NCI-H2171 (cell line): ENCODE measurements at regions not wholly inside any gene's neighbourhood (a gene's known extent, or its start where the extent isn't known, plus 50 kb on each side); places are given as distances from the start of the nearest gene placed in this dataset.
"Not testable (repeated sequence)": the region's sequence is repeated elsewhere in the genome, so short reads cannot be mapped to it uniquely, and the experiment has no call there.

Source experiments
- DNase-seq: peaks from one replicate; lab custom pipeline; 2025; lab: John Stamatoyannopoulos, UW

DNA sequence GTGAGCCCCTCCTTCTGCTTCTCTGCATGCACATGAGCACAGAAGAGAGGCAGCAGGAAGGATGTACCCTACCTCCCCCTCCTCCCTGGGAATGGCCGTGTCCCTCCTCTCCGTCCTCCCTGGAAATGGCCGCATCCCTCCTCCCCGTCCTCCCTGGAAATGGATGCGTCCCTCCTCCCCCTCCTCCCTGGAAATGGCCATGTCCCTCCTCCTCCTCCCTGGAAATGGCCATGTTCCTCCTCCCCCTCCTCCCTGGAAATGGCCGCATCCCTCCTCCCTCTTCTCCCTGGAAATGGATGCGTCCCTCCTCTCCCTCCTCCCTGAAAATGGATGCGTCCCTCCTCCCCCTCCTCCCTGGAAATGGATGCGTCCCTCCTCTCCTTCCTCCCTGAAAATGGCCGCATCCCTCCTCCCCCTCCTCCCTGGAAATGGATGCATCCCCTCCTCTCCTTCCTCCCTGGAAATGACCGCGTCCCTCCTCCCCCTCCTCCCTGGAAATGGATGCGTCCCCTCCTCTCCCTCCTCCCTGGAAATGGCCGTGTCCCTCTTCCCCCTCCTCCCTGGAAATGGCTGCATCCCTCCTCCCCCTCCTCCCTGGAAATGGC, 428.6 kb downstream of the AACS start:
- no peak for DNase-seq

DNA sequence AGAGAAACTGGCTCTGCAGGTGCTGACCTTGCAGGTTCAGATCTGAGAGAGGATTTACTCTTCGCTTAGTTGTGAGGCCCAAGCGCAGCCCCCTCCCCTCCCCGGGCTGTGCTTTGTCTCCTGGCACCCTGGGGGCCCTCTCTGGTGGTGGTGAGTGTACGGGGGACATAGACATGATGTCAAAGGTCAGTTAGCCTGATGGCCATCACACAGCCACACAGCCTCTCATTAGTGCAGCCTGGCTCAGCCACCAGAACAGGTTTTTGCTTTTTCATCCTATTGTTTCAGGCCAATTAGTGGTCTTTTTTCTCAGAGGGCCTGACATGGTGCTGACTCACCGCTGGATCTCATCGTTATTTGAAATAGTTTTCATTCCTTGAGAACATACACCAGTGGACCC, 437.9 kb downstream of the AACS start:
- DNase-seq: no peak

- no peak for DNase-seq
Measured at GRCh38 chr12:125509195-125509594, 444.0 kb downstream of the AACS start.

GRCh38 chr12:125512541-125513298, 447.5 kb downstream of the AACS start:
- no peak for DNase-seq

- no peak for DNase-seq
Measured at GRCh38 chr12:125515887-125516286, 450.7 kb downstream of the AACS start.

- DNase-seq: no peak
Measured at GRCh38 chr12:125518074-125518473, 452.8 kb downstream of the AACS start.

DNA sequence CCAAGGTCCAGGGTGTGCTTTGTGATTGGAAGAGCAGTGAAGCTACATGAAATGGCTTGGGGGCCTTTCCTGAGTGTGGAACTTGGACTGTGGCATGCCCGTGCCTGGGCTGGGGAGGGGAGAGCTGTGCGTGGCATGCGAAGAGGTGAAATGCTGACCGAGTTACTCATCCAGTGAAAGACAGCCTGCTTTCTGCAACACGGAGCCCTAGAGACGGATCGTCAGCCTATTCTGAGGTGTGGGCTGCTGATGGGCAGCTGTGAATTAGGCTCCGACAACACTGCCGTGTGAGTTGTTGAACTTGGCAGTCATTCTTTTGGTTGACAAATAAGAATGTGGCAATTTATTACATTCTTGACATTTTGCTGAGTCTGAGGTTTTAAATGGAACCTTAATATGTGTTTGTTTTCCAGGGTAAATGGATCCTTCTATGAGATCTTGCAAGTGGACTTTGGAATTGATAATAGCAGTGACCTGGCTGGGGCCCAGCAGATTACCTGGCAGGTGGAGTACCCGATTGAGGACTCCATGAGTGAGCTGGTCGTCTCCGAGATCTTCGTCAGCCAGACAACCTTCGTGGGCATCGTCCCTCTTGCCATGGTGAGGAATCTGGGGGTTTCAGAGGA, 453.9 kb downstream of the AACS start:
- DNase-seq: no peak

DNA sequence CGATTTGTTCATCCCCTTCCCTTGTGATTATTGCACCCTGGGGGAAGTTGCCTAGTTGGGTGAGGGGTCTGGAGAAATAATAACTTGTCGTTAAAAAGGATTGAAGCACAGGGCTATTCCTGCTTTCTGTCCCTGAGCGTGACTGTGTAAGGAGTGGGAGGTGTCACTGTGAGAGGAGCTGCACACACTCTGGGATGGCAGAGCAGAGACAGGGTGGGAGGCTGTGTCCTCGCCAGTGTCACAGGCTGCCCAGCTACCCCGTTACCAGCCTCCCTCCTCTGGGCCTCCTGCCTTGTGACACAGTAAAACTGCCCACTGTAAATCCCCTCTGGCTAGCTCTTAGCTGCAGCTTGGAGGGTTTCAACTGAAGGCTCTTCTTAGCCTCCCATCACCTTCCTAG, 460.6 kb downstream of the AACS start:
- DNase-seq: no peak

GRCh38 chr12:125528281-125528680, 463.0 kb downstream of the AACS start:
- no peak for DNase-seq

DNA sequence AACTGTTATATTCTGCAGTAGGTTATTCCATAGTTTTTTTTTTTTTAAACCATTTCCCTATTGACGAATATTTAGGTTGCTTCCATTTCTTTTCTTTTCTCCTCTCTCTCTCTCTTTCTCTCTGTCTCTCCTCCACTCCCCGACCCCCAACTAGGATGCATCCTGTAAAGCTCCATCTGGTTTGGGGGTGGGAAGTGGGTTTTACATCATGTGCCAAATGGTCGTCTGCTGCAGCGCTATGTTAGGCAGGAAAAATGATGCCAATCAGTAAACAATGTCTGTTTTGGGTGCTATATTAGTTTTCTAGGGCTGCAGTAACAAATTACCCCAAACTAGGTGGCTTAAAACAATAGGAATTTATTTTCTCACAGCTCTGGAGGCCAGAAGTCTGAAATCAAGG, 465.0 kb downstream of the AACS start:
- no peak for DNase-seq

GRCh38 chr12:125530876-125531275, 465.6 kb downstream of the AACS start:
- DNase-seq: no peak

- no peak for DNase-seq
Measured at GRCh38 chr12:125531574-125531973, 466.3 kb downstream of the AACS start.

GRCh38 chr12:125533434-125534029, 468.3 kb downstream of the AACS start:
- peak; percentile 10 for DNase-seq

DNA sequence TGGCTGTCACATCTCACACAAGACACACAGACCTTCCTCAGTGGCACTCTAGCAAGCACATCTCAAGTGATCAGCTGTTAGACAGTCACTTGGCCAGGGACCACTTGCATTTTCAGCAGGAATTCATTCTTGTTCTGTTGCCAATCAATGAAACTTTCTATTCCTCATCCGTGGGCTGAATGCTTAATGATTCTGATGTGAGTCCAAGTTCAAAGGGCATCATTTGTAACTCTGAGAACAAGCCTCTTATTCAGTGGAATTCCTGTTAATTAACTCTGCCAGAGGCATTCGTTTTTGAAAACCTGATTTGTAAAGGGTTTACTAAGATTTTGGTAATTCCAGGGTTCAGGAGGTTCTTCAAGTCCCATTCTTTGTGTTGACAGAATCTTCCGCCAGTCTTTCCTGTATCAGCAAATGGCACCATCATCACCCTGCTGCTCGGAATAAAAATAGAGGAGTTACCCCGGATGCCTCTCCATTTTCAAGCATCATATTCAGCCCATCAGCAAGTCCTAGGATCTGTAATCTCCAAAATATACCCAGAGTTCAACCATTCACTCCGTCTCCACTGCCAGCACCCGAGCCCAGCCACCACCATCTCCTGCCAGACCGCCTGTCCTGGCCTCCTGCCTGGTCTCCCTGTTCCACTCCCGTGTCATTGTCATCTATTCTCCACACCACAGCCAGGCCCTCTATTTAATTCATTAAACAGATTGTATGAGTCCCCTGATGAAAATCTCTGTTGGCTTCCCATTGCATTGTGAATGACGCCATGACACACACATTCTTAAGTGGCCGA, 473.4 kb downstream of the AACS start:
- no peak for DNase-seq

- DNase-seq: no peak
Measured at GRCh38 chr12:125540580-125541204, 475.5 kb downstream of the AACS start.

- no peak for DNase-seq
Measured at GRCh38 chr12:125544960-125545359, 479.7 kb downstream of the AACS start.

DNA sequence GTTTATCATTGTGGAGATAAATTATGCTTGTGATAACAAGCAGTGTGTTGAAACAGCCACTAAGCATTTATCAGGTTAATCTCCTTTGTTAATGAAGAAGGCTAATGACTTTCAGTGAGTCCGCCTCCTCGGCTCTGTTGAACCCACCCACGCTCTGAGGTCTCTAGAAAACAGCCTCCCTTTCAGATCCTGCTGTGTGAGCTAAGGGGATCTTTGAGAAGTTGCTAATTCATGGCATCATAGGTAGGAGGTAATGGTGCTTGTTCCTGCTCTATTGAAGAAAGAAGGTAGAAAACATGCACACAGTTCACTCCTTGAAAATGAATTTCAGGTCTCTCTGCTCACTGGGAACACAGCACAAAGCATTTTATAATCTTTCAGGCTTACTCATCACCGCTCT, 483.9 kb downstream of the AACS start:
- no peak for DNase-seq

DNA sequence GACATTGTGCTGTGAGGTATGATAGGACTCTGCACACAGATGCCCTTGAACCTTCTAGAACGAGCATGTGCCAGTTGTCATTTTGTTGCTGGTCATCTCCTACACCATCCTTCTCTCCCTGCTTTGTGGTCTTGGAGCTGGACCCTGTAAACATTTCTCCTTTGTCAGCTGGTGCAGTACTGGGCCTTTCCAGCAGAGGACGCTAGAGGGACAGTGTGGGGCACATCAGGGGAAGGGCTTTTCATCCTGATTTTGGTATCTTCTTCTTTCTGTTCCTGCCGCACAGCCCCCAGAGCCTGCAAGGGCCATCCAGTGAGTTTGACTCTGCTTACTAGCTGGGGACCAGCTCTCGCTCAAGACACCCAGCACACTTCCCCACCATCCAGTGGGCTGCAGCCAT, 484.6 kb downstream of the AACS start:
- DNase-seq: no peak

- DNase-seq: no peak
Measured at GRCh38 chr12:125552295-125552694, 487.1 kb downstream of the AACS start.

DNA sequence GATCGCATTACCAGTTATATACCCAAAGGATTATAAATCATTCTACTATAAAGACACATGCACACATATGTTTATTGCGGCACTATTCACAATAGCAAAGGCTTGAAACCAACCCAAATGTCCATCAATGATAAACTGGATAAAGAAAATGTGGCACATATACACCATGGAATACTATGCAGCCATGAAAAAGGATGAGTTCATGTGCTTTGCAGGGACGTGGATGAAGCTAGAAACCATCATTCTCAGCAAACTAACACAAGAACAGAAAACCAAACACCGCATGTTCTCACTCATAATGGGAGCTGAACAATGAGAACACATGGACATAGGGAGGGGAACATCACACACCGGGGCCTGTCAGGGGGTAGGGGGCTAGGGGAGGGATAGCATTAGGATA, 495.8 kb downstream of the AACS start:
- not testable (repeated sequence) for DNase-seq

GRCh38 chr12:125564753-125565152, 499.5 kb downstream of the AACS start:
- DNase-seq: no peak

DNA sequence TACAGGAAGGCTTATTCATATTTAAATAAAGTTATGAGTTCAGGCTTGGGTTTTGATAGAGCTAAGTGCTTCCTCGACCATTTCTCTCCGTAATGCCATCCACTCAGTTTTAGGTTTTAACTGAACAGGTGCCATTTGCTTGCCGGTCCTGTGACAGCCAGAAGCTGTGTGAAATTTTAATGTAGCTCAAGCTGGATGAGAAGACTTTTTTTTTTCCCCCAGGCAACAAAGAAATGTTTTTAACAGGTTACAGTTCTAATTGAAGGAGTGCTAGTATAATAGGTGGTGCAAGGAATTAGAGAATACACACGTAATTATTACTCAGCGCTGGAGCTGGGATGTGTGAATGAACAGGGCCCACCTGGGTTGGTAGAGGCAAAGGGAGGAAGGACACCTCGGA, 502.3 kb downstream of the AACS start:
- no peak for DNase-seq
